Endothelial cell of umbilical vein (primary cell): ENCODE measurements at regions not wholly inside any gene's neighbourhood (a gene's known extent, or its start where the extent isn't known, plus 50 kb on each side); places are given as distances from the start of the nearest gene placed in this dataset.

Experiments used
- BruUV-seq: library from RNA; stranded (reverse); fragments of 400-500 nt; replicated peaks from 2 replicates; lab custom pipeline; 2021; lab: Mats Ljungman, UMichigan
- CTCF ChIA-PET: fragments of 300-600, 350-600 bp; sonication (Branson Sonifier 250); formaldehyde crosslinking; loops from one replicate; lab custom pipeline; 2021; ENCODE audit warnings: antibody characterized with exemption, inconsistent platforms; lab: Charles Lee
- POLR2A ChIA-PET: fragments of 300-600, 350-600 bp; sonication (Branson Sonifier 250); formaldehyde crosslinking; loops from one replicate; lab custom pipeline; 2021; ENCODE audit warnings: antibody characterized with exemption, inconsistent platforms; lab: Charles Lee
- DNase-seq: peaks from one replicate; pipeline ENCODE4 v3.0.0-alpha.2; 2011; ENCODE audit warnings: low read depth, low spot score
- FAIRE-seq: peaks from 2 replicates; lab custom pipeline; 2011; peaks lifted over from hg19 to GRCh38; lab: Jason Lieb, UNC
- H2AFZ ChIP-seq: 2 replicates; pipeline ENCODE4 v1.6.0; 2012; ENCODE audit warnings: low read depth, low read length, control low read depth, inconsistent platforms
- H3K27ac ChIP-seq: 2 replicates; pipeline ENCODE4 v1.5.1; 2011; ENCODE audit warnings: low read depth, mild to moderate bottlenecking, control low read depth, low read length, moderate library complexity; ENCODE audit not compliant: insufficient read depth
- H3K27me3 ChIP-seq, 2 experiments: 2 replicates each; pipeline versions ENCODE4 v1.6.0 to v1.6.1; 2011; ENCODE audit warnings: low read length in 2 of 2, mixed read lengths in 1 of 2; ENCODE audit not compliant: control insufficient read depth in 2 of 2, insufficient read depth in 2 of 2
- H3K36me3 ChIP-seq, 2 experiments: 2 replicates in 1 of 2; 3 replicates in 1 of 2; pipeline ENCODE4 v1.5.1; 2011; ENCODE audit warnings: low read length in 2 of 2, mild to moderate bottlenecking in 1 of 2, moderate library complexity in 1 of 2; ENCODE audit not compliant: control insufficient read depth in 2 of 2, insufficient read depth in 2 of 2; ENCODE audit errors: extremely low read depth in 1 of 2
- H3K4me1 ChIP-seq: 3 replicates; pipeline ENCODE4 v1.5.1; 2011; ENCODE audit warnings: mild to moderate bottlenecking, low read length; ENCODE audit not compliant: control insufficient read depth, insufficient read depth; ENCODE audit errors: extremely low read depth
- H3K4me2 ChIP-seq: 2 replicates; pipeline ENCODE4 v1.6.1; 2011; ENCODE audit warnings: low read length, control low read depth, mixed read lengths; ENCODE audit not compliant: insufficient read depth
- H3K4me3 ChIP-seq, 3 experiments: fragments of 200-600 bp in 1 of 3; sonication (generic), shearing (Covaris generic) in 1 of 3; replicated peaks in 1 of 3; 2 replicates each; pipeline ENCODE4 v1.5.1; 2011 to 2016; ENCODE audit warnings: control low read depth in 3 of 3, low read length in 3 of 3, mild to moderate bottlenecking in 2 of 3, inconsistent platforms in 1 of 3, low read depth in 1 of 3, moderate library complexity in 1 of 3; ENCODE audit not compliant: insufficient read depth in 1 of 3
- H3K79me2 ChIP-seq: 2 replicates; pipeline ENCODE4 v1.6.0; 2012; ENCODE audit warnings: low read length, inconsistent platforms; ENCODE audit not compliant: control insufficient read depth, insufficient read depth
- H3K9ac ChIP-seq: replicated peaks from 2 replicates; pipeline ENCODE3; 2011; ENCODE audit warnings: low read length, control low read depth; ENCODE audit not compliant: insufficient read depth; ENCODE audit errors: extremely low read depth
- H3K9me1 ChIP-seq: replicated peaks from 3 replicates; pipeline ENCODE4 v1.6.0; 2011; ENCODE audit warnings: mild to moderate bottlenecking, low read length; ENCODE audit not compliant: control insufficient read depth, insufficient read depth; ENCODE audit errors: extremely low read depth
- H3K9me3 ChIP-seq: replicated peaks from 2 replicates; pipeline ENCODE4 v1.5.1; 2012; ENCODE audit warnings: low read length, inconsistent platforms; ENCODE audit not compliant: control insufficient read depth, insufficient read depth
- H4K20me1 ChIP-seq: replicated peaks from 2 replicates; pipeline ENCODE3; 2011; ENCODE audit warnings: mild to moderate bottlenecking, low read length; ENCODE audit not compliant: control insufficient read depth, insufficient read depth; ENCODE audit errors: extremely low read depth
- EZH2 ChIP-seq: IDR thresholded peaks from 2 replicates; pipeline ENCODE4 v1.6.1; 2012; ENCODE audit warnings: borderline replicate concordance, low read depth, mild to moderate bottlenecking, moderate library complexity, low read length, inconsistent platforms; ENCODE audit not compliant: severe bottlenecking
- FOS ChIP-seq: IDR thresholded peaks from 2 replicates; pipeline ENCODE4 v1.6.1; 2011; ENCODE audit warnings: mild to moderate bottlenecking, low read length, moderate library complexity, borderline replicate concordance; ENCODE audit not compliant: insufficient read depth
- GATA2 ChIP-seq: IDR thresholded peaks from 2 replicates; pipeline ENCODE4 v1.7.0; 2011; ENCODE audit warnings: low read depth, mild to moderate bottlenecking, moderate library complexity, mixed read lengths, low read length; ENCODE audit not compliant: insufficient read length, insufficient read depth
- JUN ChIP-seq: IDR thresholded peaks from 2 replicates; pipeline ENCODE4 v1.6.1; 2011; ENCODE audit warnings: borderline replicate concordance, low read depth; ENCODE audit not compliant: insufficient read length, insufficient read depth
- MYC ChIP-seq: IDR thresholded peaks from one replicate; pipeline ENCODE4 v1.6.1; 2011; ENCODE audit warnings: mild to moderate bottlenecking, low read depth, low read length
- POLR2A ChIP-seq: IDR thresholded peaks from 2 replicates; pipeline ENCODE4 v1.6.1; 2012; ENCODE audit warnings: low read depth, mild to moderate bottlenecking, control low read depth, low read length
- POLR2AphosphoS5 ChIP-seq: IDR thresholded peaks from 2 replicates; pipeline ENCODE4 v1.6.1; 2012; ENCODE audit warnings: low read depth, mild to moderate bottlenecking, control low read depth, low read length, moderate library complexity; ENCODE audit not compliant: insufficient read depth
- dilution Hi-C: fragments of 300-500 bp; cut with MboI; formaldehyde crosslinking; loops from one replicate; pipeline ENCODE4 v1.15.0; 2019; ENCODE audit warnings: low sequenced_read_pairs; ENCODE audit not compliant: extremely low pct_ligation_motif_present
- intact Hi-C: fragments of 100-400 bp; cut with micrococcal nuclease; formaldehyde crosslinking; loops from one replicate; pipeline ENCODE4 v1.10.0; 2022
- TF ChIP-seq, protein P1 (sequence below), 2 donors: IDR thresholded peaks; 1 replicate in 1 of 2; 2 replicates in 1 of 2; pipeline ENCODE4 v1.5.1; 2011; ENCODE audit warnings: low read length in 2 of 2, mild to moderate bottlenecking in 2 of 2, moderate library complexity in 2 of 2, control low read depth in 1 of 2, inconsistent platforms in 1 of 2, low read depth in 1 of 2; ENCODE audit not compliant: insufficient read depth in 1 of 2; ENCODE audit errors: extremely low read depth in 1 of 2
- TF ChIP-seq, protein P2 (sequence below): IDR thresholded peaks from 2 replicates; pipeline ENCODE4 v1.6.1; 2011; ENCODE audit not compliant: insufficient read depth, insufficient read length

- Histone ChIP-seq H4K20me1 (no peaks in the 10 kb centered on the region), H2AFZ (no peak overlapping the region), H3K9me1 (no peaks in the 10 kb centered on the region), H3K27ac (no peak overlapping the region), H3K36me3 (no peaks in the 10 kb centered on the region), H3K27me3 (no peaks in the 10 kb centered on the region), H3K9me3 (no peaks in the 10 kb centered on the region), H3K79me2 (no peaks in the 10 kb centered on the region), H3K4me3 (no peak overlapping the region), H3K9ac (no peak overlapping the region), H3K4me1 (no peaks in the 10 kb centered on the region), H3K4me2 (no peak overlapping the region)
- dilution Hi-C loops (no loop called here), intact Hi-C loops (no loop called here)
- TF ChIP-seq GATA2, result no peak
- no peak for TF ChIP-seq EZH2
- TF ChIP-seq, protein P1, sequence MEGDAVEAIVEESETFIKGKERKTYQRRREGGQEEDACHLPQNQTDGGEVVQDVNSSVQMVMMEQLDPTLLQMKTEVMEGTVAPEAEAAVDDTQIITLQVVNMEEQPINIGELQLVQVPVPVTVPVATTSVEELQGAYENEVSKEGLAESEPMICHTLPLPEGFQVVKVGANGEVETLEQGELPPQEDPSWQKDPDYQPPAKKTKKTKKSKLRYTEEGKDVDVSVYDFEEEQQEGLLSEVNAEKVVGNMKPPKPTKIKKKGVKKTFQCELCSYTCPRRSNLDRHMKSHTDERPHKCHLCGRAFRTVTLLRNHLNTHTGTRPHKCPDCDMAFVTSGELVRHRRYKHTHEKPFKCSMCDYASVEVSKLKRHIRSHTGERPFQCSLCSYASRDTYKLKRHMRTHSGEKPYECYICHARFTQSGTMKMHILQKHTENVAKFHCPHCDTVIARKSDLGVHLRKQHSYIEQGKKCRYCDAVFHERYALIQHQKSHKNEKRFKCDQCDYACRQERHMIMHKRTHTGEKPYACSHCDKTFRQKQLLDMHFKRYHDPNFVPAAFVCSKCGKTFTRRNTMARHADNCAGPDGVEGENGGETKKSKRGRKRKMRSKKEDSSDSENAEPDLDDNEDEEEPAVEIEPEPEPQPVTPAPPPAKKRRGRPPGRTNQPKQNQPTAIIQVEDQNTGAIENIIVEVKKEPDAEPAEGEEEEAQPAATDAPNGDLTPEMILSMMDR (IDR thresholded peaks at IDR 0.05; ENCODE audit: extremely low read depth in 1 of 2, insufficient read depth in 1 of 2, low read depth in 1 of 2, low read length in 2 of 2), result no peak
- TF ChIP-seq, protein P2, sequence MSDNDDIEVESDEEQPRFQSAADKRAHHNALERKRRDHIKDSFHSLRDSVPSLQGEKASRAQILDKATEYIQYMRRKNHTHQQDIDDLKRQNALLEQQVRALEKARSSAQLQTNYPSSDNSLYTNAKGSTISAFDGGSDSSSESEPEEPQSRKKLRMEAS, result no peak
- no peak for TF ChIP-seq FOS
- TF ChIP-seq POLR2A, result no peak
- no peak for TF ChIP-seq POLR2AphosphoS5
- no peak for TF ChIP-seq MYC
- no peak for TF ChIP-seq JUN
- no peak for DNase-seq
- CTCF ChIA-PET, result no interaction called here
- POLR2A ChIA-PET, result no interaction called here
- BruUV-seq, result no TSS peak
- no peak for FAIRE-seq
Observed at GRCh38 chr7:52571026-52571425, 464.4 kb upstream of the POM121L12 start.
